NB4 (cell line): ENCODE measurements at regions not wholly inside any gene's neighbourhood (a gene's known extent, or its start where the extent isn't known, plus 50 kb on each side); places are given as distances from the start of the nearest gene placed in this dataset.

ENCODE experiments used
- CTCF ChIP-seq: IDR thresholded peaks from one replicate; pipeline ENCODE4 v1.5.1; 2012; ENCODE audit warnings: low read depth, low read length
- MAX ChIP-seq: IDR thresholded peaks from 2 replicates; pipeline ENCODE4 v1.6.1; 2011; ENCODE audit warnings: low read depth, low read length
- MYC ChIP-seq: IDR thresholded peaks from 2 replicates; pipeline ENCODE4 v1.6.1; 2011; ENCODE audit warnings: low read depth, low read length
- POLR2A ChIP-seq: IDR thresholded peaks from 2 replicates; pipeline ENCODE4 v1.6.1; 2011; ENCODE audit warnings: mild to moderate bottlenecking; ENCODE audit not compliant: insufficient read length; ENCODE audit errors: extremely low read depth

- TF ChIP-seq CTCF = no peak
- TF ChIP-seq MAX = no peak
- TF ChIP-seq POLR2A = no peak
- no peak for TF ChIP-seq MYC
These were observed 304.7 kb upstream of the DPPA4 start for GRCh38 chr3:109642025-109642424.
